ENCODE measurements at regions not wholly inside any gene's neighbourhood (a gene's known extent, or its start where the extent isn't known, plus 50 kb on each side); places are given as distances from the start of the nearest gene placed in this dataset.

- no peak for TF ChIP-seq ZNF274 (IDR thresholded peaks at IDR 0.05; ENCODE audit: low read depth, low read length)
- H3K4me3 ChIP-seq (ENCODE audit: low read length): no peak overlapping the region
These were observed 110.2 kb downstream of the RAB11FIP2 start for GRCh38 chr10:117936566-117936965.

GRCh38 chr10:117936976-117937375, 109.8 kb downstream of the RAB11FIP2 start:
- no peak overlapping the region for H3K4me3 ChIP-seq (ENCODE audit: low read length)
- no peak for TF ChIP-seq ZNF274 (IDR thresholded peaks at IDR 0.05; ENCODE audit: low read depth, low read length)

GRCh38 chr10:117938104-117938503, 108.6 kb downstream of the RAB11FIP2 start:
- TF ChIP-seq ZNF274 (IDR thresholded peaks at IDR 0.05; ENCODE audit: low read depth, low read length): no peak
- H3K4me3 ChIP-seq (ENCODE audit: low read length): no peak overlapping the region

- no peak overlapping the region for H3K4me3 ChIP-seq (ENCODE audit: low read length)
- no peak for TF ChIP-seq ZNF274 (IDR thresholded peaks at IDR 0.05; ENCODE audit: low read depth, low read length)
These were observed 104.5 kb downstream of the RAB11FIP2 start for GRCh38 chr10:117942226-117942625.

GRCh38 chr10:117944676-117945447, 101.9 kb downstream of the RAB11FIP2 start:
- TF ChIP-seq ZNF274 (IDR thresholded peaks at IDR 0.05; ENCODE audit: low read depth, low read length): no peak
- no peak overlapping the region for H3K4me3 ChIP-seq (ENCODE audit: low read length)

DNA sequence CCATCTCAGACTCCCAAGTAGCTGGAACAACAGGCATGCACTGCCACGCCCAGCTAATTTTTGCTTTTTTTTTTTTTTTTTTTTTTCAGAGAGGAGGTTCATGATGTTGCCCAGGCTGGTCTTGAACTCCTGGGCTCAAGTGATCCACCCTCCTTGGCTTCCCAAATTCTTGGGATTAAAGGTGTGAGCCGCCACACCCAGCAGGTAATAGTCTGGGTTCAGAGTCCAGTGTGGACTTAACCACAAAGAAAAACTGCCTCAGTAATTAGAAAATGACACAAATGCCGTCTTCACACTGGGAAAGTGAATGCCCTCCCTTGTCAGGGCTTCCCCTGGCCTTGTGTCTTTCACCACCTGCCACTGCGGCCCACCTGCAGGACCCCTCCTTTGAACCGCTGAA, 101.1 kb downstream of the RAB11FIP2 start:
- no peak overlapping the region for H3K4me3 ChIP-seq (ENCODE audit: low read length)
- no peak for TF ChIP-seq ZNF274 (IDR thresholded peaks at IDR 0.05; ENCODE audit: low read depth, low read length)

DNA sequence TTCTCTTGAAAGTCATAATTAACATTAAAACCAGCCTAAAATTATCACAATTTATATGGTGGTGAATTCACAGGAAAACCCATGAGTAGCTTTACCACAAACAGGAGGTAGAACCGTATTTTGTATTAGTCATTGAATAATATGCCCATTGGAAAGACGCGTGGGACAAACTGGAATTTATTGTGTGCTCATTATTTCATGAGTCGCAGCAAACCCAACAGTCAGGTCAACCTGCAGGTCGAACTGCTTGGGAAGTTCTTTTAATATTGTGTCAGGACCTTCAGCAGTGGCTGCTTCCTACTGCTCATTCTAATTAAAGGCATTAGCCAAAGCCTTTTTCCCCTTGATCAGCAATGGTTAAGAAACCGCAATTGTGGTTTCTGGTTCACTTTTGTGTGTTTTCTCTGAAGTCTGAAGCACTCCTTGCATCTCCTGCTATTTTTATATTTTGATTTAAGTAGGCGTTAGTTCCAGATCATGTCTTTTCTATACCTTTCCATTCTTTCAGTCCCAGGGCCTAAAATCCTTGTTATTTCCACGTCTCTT, 100.1 kb downstream of the RAB11FIP2 start:
- H3K4me3 ChIP-seq (ENCODE audit: low read length): no peak overlapping the region
- no peak for TF ChIP-seq ZNF274 (IDR thresholded peaks at IDR 0.05; ENCODE audit: low read depth, low read length)

- TF ChIP-seq ZNF274 (IDR thresholded peaks at IDR 0.05; ENCODE audit: low read depth, low read length): no peak
These were observed 98.2 kb downstream of the RAB11FIP2 start for GRCh38 chr10:117948493-117948892.

GRCh38 chr10:117950408-117950807, 96.3 kb downstream of the RAB11FIP2 start:
- no peak for TF ChIP-seq ZNF274 (IDR thresholded peaks at IDR 0.05; ENCODE audit: low read depth, low read length)
- H3K4me3 ChIP-seq (ENCODE audit: low read length): no peak overlapping the region

More at GRCh38 chr10:117948493-117948892, 98.2 kb downstream of the RAB11FIP2 start:
- H3K4me3 ChIP-seq (ENCODE audit: low read length): no peak overlapping the region

Data from GM08714 (cell line).